Progenitor cell of endocrine pancreas (in vitro differentiated cells): ENCODE measurements at regions not wholly inside any gene's neighbourhood (a gene's known extent, or its start where the extent isn't known, plus 50 kb on each side); places are given as distances from the start of the nearest gene placed in this dataset.
A peak's percentile ranks its signal among the peaks of the same experiment; 100 is the strongest.

ENCODE experiments used
- DNase-seq: peaks from one replicate; pipeline ENCODE4 v3.0.0; 2021; ENCODE audit warnings: low spot score; ENCODE audit not compliant: unreplicated experiment
- H3K27ac Mint-ChIP-seq: 2 replicates; pipeline ENCODE4 v1.8.0; 2021; ENCODE audit warnings: mild to moderate bottlenecking, moderate library complexity, mixed read lengths
- H3K27me3 Mint-ChIP-seq: 2 replicates; pipeline ENCODE4 v1.8.0; 2021; ENCODE audit warnings: mixed read lengths
- H3K36me3 Mint-ChIP-seq: 2 replicates; pipeline ENCODE4 v1.8.0; 2022; ENCODE audit warnings: mixed read lengths; ENCODE audit not compliant: insufficient read depth
- H3K4me1 Mint-ChIP-seq: 2 replicates; pipeline ENCODE4 v1.8.0; 2021; ENCODE audit warnings: low read depth, mixed read lengths
- H3K4me3 Mint-ChIP-seq: 2 replicates; pipeline ENCODE4 v1.8.0; 2021; ENCODE audit warnings: low read depth, mild to moderate bottlenecking, moderate library complexity, mixed read lengths
- H3K9me3 Mint-ChIP-seq: 2 replicates; pipeline ENCODE4 v1.8.0; 2021; ENCODE audit warnings: low read depth, mixed read lengths
- CTCF ChIP-seq: fragments of 200-600 bp; sonication (generic); IDR thresholded peaks from one replicate; pipeline ENCODE4 v1.5.0; 2021; ENCODE audit warnings: antibody characterized with exemption, mild to moderate bottlenecking; ENCODE audit not compliant: unreplicated experiment

- no peaks in the 10 kb centered on the region for H3K36me3 Mint-ChIP-seq
- peak; percentile 46 for TF ChIP-seq CTCF
- no peak overlapping the region for H3K27ac Mint-ChIP-seq
- peaks cover 9% of the 10 kb centered on the region for H3K4me1 Mint-ChIP-seq
- peaks cover 89% of the 10 kb centered on the region for H3K27me3 Mint-ChIP-seq
- DNase-seq = peak; percentile 50
- no peak overlapping the region for H3K4me3 Mint-ChIP-seq
- H3K9me3 Mint-ChIP-seq = no peaks in the 10 kb centered on the region
Observed at GRCh38 chr12:4858386-4858785, 51.3 kb upstream of the KCNA1 start.

- no peak for TF ChIP-seq CTCF
- DNase-seq = no peak
- no peak overlapping the region for H3K4me3 Mint-ChIP-seq
- H3K36me3 Mint-ChIP-seq = no peaks in the 10 kb centered on the region
- peaks cover 9% of the 10 kb centered on the region for H3K4me1 Mint-ChIP-seq
- H3K9me3 Mint-ChIP-seq = no peaks in the 10 kb centered on the region
- H3K27ac Mint-ChIP-seq = no peak overlapping the region
- peaks cover 92% of the 10 kb centered on the region for H3K27me3 Mint-ChIP-seq
Observed at GRCh38 chr12:4859478-4860210, 50.1 kb upstream of the KCNA1 start.
